AG04449 (cell line): ENCODE measurements at regions not wholly inside any gene's neighbourhood (a gene's known extent, or its start where the extent isn't known, plus 50 kb on each side); places are given as distances from the start of the nearest gene placed in this dataset.

Experiments used
- CTCF ChIA-PET: fragments of 350-600 bp; formaldehyde crosslinking; extraction: SDS; loops from one replicate; lab custom pipeline; 2021; ENCODE audit warnings: antibody characterized with exemption; lab: Yijun Ruan, JAX
- POLR2A ChIA-PET: fragments of 400-600, 350-600 bp; formaldehyde crosslinking; extraction: SDS; loops from one replicate; lab custom pipeline; 2020; ENCODE audit warnings: antibody characterized with exemption, inconsistent platforms; lab: Yijun Ruan, JAX
- DNase-seq: peaks from one replicate; pipeline ENCODE4 v3.0.0-alpha.2; 2010; ENCODE audit warnings: low read depth, low spot score
- H3K4me3 ChIP-seq: 2 replicates; pipeline ENCODE4 v1.5.1; 2011; ENCODE audit warnings: low read depth, mild to moderate bottlenecking, control low read depth, low read length
- TF ChIP-seq, protein P1 (sequence below): IDR thresholded peaks from one replicate; pipeline ENCODE4 v1.5.1; 2011; ENCODE audit warnings: mild to moderate bottlenecking, moderate library complexity, low read length, control low read depth, inconsistent platforms; ENCODE audit not compliant: insufficient read depth; ENCODE audit errors: missing control alignments

DNA sequence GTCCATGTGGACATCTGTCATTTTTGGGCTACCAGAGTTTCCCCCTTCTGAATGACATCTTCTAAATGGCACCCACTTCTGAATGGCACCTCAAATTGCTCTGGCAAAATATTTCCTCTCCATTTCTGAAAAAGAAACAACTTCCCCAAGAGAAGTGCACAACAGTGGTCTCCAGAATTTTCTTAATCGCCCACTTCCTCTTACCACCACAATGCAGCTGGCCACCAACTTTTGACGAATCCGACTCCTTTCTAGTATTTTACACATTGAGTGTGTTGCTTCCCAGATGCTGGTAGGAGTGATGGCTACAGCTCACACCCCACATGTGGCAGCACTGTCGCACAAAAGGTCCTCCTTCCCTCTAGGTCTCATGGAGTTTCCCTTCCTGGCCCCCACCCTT, 216.1 kb downstream of the FOXA2 start:
- CTCF ChIA-PET = no interaction called here
- no peak for DNase-seq
- TF ChIP-seq, protein P1, sequence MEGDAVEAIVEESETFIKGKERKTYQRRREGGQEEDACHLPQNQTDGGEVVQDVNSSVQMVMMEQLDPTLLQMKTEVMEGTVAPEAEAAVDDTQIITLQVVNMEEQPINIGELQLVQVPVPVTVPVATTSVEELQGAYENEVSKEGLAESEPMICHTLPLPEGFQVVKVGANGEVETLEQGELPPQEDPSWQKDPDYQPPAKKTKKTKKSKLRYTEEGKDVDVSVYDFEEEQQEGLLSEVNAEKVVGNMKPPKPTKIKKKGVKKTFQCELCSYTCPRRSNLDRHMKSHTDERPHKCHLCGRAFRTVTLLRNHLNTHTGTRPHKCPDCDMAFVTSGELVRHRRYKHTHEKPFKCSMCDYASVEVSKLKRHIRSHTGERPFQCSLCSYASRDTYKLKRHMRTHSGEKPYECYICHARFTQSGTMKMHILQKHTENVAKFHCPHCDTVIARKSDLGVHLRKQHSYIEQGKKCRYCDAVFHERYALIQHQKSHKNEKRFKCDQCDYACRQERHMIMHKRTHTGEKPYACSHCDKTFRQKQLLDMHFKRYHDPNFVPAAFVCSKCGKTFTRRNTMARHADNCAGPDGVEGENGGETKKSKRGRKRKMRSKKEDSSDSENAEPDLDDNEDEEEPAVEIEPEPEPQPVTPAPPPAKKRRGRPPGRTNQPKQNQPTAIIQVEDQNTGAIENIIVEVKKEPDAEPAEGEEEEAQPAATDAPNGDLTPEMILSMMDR = no peak
- H3K4me3 ChIP-seq = no peak overlapping the region
- POLR2A ChIA-PET = no interaction called here

GRCh38 chr20:22366631-22367030, 217.7 kb downstream of the FOXA2 start:
- ChIA-PET CTCF (no interaction called here), POLR2A (no interaction called here)
- H3K4me3 ChIP-seq = no peak overlapping the region
- no peak for DNase-seq
- TF ChIP-seq, protein P1 = no peak

DNA sequence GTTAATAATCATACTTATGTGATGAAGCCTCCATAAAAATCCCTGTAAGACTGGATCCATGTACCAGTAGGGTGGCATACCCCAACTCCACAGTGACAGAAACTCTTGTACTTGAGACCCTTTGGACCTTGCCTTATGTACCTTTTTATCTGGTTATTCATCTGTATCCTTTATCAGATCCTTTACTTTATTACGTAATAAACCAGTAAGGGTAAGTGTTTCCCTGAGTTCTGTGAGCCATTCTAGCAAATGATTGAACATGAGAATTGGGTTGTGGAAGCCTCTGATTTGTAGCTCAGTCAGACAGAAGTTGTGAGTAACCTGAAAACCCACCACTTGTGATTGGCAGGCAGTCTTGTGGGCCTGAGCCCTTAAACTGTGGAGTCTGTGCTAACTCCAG, 229.7 kb downstream of the FOXA2 start:
- TF ChIP-seq, protein P1 = no peak
- no peak overlapping the region for H3K4me3 ChIP-seq
- ChIA-PET POLR2A (no interaction called here), CTCF (interaction anchor here (1.1 kb wide), 1 partner anchor 14 kb away, joined by 4 read pairs; no protein-coding TSS in a partner anchor)
- no peak for DNase-seq

GRCh38 chr20:22353586-22353985, 230.8 kb downstream of the FOXA2 start:
- ChIA-PET POLR2A (no interaction called here), CTCF (interaction anchor here (1.1 kb wide), 1 partner anchor 13 kb away, joined by 4 read pairs; no protein-coding TSS in a partner anchor)
- no peak for DNase-seq
- TF ChIP-seq, protein P1 = no peak
- no peak overlapping the region for H3K4me3 ChIP-seq

- TF ChIP-seq, protein P1 = no peak
- ChIA-PET POLR2A (no interaction called here), CTCF (interaction anchor here (1.0 kb wide), 1 partner anchor 329 kb away, joined by 3 read pairs; no protein-coding TSS in a partner anchor)
- no peak for DNase-seq
- H3K4me3 ChIP-seq = no peak overlapping the region
These were observed 232.4 kb downstream of the FOXA2 start for GRCh38 chr20:22352019-22352418.

- ChIA-PET POLR2A (no interaction called here), CTCF (interaction anchor here (1.1 to 2.3 kb wide), 2 partner anchors 11 to 16 kb away, joined by 3 to 11 read pairs; no protein-coding TSS in a partner anchor)
These were observed 233.7 kb downstream of the FOXA2 start for GRCh38 chr20:22350624-22351023.

More at GRCh38 chr20:22350624-22351023, 233.7 kb downstream of the FOXA2 start:
- TF ChIP-seq, protein P1 = no peak
- no peak for DNase-seq
- no peak overlapping the region for H3K4me3 ChIP-seq
